ENCODE measurements at regions not wholly inside any gene's neighbourhood (a gene's known extent, or its start where the extent isn't known, plus 50 kb on each side); places are given as distances from the start of the nearest gene placed in this dataset.
"Not testable (repeated sequence)": the region's sequence is repeated elsewhere in the genome, so short reads cannot be mapped to it uniquely, and the experiment has no call there.

DNA sequence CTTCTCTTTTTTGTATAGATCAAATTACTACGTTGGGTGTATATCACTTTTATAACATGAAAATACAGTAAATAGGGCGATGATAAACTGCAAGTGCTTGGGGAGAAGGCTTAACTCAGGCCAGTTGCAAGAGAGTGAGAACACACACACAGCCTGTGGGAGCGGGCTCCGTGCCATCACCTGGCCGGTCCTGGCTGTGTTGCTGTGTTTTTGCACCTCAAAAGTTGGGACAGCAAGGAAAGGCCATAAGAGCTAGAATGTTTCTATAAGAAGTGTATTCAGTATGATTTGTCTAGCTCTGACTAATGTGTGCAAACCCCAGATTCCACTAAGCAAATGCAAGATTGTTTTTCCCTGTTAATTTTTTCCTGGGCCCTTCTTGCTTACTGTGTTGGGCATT lies 1940.6 kb downstream of the FOXD4L5 start:
- not testable (repeated sequence) for TF ChIP-seq CTCF (IDR thresholded peaks at IDR 0.05; ENCODE audit: low read depth, low read length); EZH2phosphoT487 (IDR thresholded peaks at IDR 0.05; ENCODE audit: low read depth)

Measured in OCI-LY3 (cell line).